ENCODE measurements at regions not wholly inside any gene's neighbourhood (a gene's known extent, or its start where the extent isn't known, plus 50 kb on each side); places are given as distances from the start of the nearest gene placed in this dataset.

GRCh38 chr18:7482342-7482741 lies 84.8 kb upstream of the PTPRM start:
- POLR2A ChIA-PET: no interaction called here
- Mint-ChIP-seq H3K9me3 (no peaks in the 10 kb centered on the region), H3K4me1 (ENCODE audit: low read depth) (no peaks in the 10 kb centered on the region)

GRCh38 chr18:7485616-7486015 lies 81.5 kb upstream of the PTPRM start:
- no peaks in the 10 kb centered on the region for H3K36me3 Mint-ChIP-seq (ENCODE audit: low read depth)
- Histone ChIP-seq H3K27ac (ENCODE audit: low read depth in 1 of 2, low read length in 2 of 2) (no peak overlapping the region), H3K9me3 (ENCODE audit: control insufficient read depth in 1 of 2, insufficient read depth in 1 of 2, low read length in 2 of 2) (no peaks in the 10 kb centered on the region), H3K4me3 (ENCODE audit: low read length) (no peak overlapping the region), H3K36me3 (ENCODE audit: insufficient read depth, low read length) (no peaks in the 10 kb centered on the region), H3K4me1 (ENCODE audit: insufficient read depth, low read length) (no peaks in the 10 kb centered on the region), H3K27me3 (ENCODE audit: control insufficient read depth in 1 of 2, insufficient read depth in 2 of 2, low read length in 2 of 2) (peaks cover 0 to 4% of the 10 kb centered on the region in 2 experiments)
- ATAC-seq (ENCODE audit: poor library complexity) (no peak), DNase-seq (no peak)
- TF ChIP-seq CTCF (IDR thresholded peaks at IDR 0.05): no peak
- H3K27ac Mint-ChIP-seq: no peak overlapping the region
- ChIA-PET POLR2A (no interaction called here), CTCF (no interaction called here)
- no peaks in the 10 kb centered on the region for H3K9me3 Mint-ChIP-seq
- H3K27me3 Mint-ChIP-seq: no peaks in the 10 kb centered on the region
- no peaks in the 10 kb centered on the region for H3K4me1 Mint-ChIP-seq (ENCODE audit: low read depth)
- H3K4me3 Mint-ChIP-seq: no peak overlapping the region
- intact Hi-C loops (cut with DNase I, micrococcal nuclease): no loop called here

More at GRCh38 chr18:7482342-7482741, 84.8 kb upstream of the PTPRM start:
- intact Hi-C loops (cut with DNase I, micrococcal nuclease): no loop called here
- no peaks in the 10 kb centered on the region for H3K4me1 ChIP-seq (ENCODE audit: insufficient read depth, low read length)
- H3K4me3 ChIP-seq (ENCODE audit: low read length): no peak overlapping the region
- Mint-ChIP-seq H3K27ac (no peak overlapping the region), H3K36me3 (ENCODE audit: low read depth) (no peaks in the 10 kb centered on the region), H3K27me3 (no peaks in the 10 kb centered on the region), H3K4me3 (no peak overlapping the region)
- H3K27me3 ChIP-seq (ENCODE audit: control insufficient read depth in 1 of 2, insufficient read depth in 2 of 2, low read length in 2 of 2): peaks cover 0 to 4% of the 10 kb centered on the region in 2 experiments
- H3K9me3 ChIP-seq (ENCODE audit: control insufficient read depth in 1 of 2, insufficient read depth in 1 of 2, low read length in 2 of 2): no peaks in the 10 kb centered on the region
- H3K27ac ChIP-seq (ENCODE audit: low read depth in 1 of 2, low read length in 2 of 2): no peak overlapping the region
- CTCF ChIA-PET: no interaction called here
- ATAC-seq (ENCODE audit: poor library complexity) (no peak), DNase-seq (no peak)
- no peaks in the 10 kb centered on the region for H3K36me3 ChIP-seq (ENCODE audit: insufficient read depth, low read length)
- TF ChIP-seq CTCF (IDR thresholded peaks at IDR 0.05): no peak

GRCh38 chr18:7488571-7488970 lies 78.5 kb upstream of the PTPRM start:
- no peaks in the 10 kb centered on the region for H3K9me3 ChIP-seq (ENCODE audit: control insufficient read depth in 1 of 2, insufficient read depth in 1 of 2, low read length in 2 of 2)
- DNase-seq (no peak), ATAC-seq (ENCODE audit: poor library complexity) (no peak)
- no peaks in the 10 kb centered on the region for H3K4me1 Mint-ChIP-seq (ENCODE audit: low read depth)
- no peaks in the 10 kb centered on the region for H3K36me3 ChIP-seq (ENCODE audit: insufficient read depth, low read length)
- ChIA-PET POLR2A (no interaction called here), CTCF (no interaction called here)
- no peak overlapping the region for H3K27ac ChIP-seq (ENCODE audit: low read depth in 1 of 2, low read length in 2 of 2)
- H3K27me3 ChIP-seq (ENCODE audit: control insufficient read depth in 1 of 2, insufficient read depth in 2 of 2, low read length in 2 of 2): peaks cover 0 to 4% of the 10 kb centered on the region in 2 experiments
- no peak overlapping the region for H3K27ac Mint-ChIP-seq
- no peaks in the 10 kb centered on the region for H3K36me3 Mint-ChIP-seq (ENCODE audit: low read depth)
- H3K4me3 Mint-ChIP-seq: no peak overlapping the region
- no peaks in the 10 kb centered on the region for H3K4me1 ChIP-seq (ENCODE audit: insufficient read depth, low read length)
- intact Hi-C loops (cut with DNase I, micrococcal nuclease): no loop called here
- no peak overlapping the region for H3K4me3 ChIP-seq (ENCODE audit: low read length)
- no peak for TF ChIP-seq CTCF (IDR thresholded peaks at IDR 0.05)
- no peaks in the 10 kb centered on the region for H3K27me3 Mint-ChIP-seq
- no peaks in the 10 kb centered on the region for H3K9me3 Mint-ChIP-seq

Data from CD4-positive, alpha-beta T cell (primary cell).